HG02642 (cell line): ENCODE measurements at regions not wholly inside any gene's neighbourhood (a gene's known extent, or its start where the extent isn't known, plus 50 kb on each side); places are given as distances from the start of the nearest gene placed in this dataset.
"Not testable (repeated sequence)": the region's sequence is repeated elsewhere in the genome, so short reads cannot be mapped to it uniquely, and the experiment has no call there.

Source experiments
- ATAC-seq: cut with Tn5 transposase; IDR thresholded peaks from one replicate; pipeline ENCODE4 v1.9.1; 2021; ENCODE audit warnings: mild to moderate bottlenecking; ENCODE audit not compliant: unreplicated experiment, poor library complexity

DNA sequence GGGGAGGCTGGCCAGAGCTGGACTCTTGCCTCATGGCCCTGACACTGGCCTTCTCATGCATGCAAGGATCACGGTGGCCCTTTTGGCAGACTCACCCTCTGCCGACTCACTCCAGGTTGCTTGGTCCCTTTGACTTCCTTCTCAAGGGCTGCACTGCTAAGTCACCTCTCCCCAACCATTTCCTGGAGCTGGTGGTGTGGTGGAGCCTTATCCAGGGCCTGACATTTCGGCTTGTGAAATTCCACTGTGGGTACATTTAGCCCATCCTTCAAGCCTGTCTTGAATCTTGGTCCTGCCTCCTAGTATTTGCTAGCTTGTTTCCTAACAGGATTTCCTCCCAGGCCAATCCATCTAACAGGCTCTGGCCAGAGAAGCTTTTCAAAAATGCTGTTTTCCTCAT is 52.6 kb upstream of the JUN start:
- ATAC-seq, result no peak

- ATAC-seq, result no peak
These were observed 54.0 kb upstream of the JUN start for GRCh38 chr1:58837886-58838285.

DNA sequence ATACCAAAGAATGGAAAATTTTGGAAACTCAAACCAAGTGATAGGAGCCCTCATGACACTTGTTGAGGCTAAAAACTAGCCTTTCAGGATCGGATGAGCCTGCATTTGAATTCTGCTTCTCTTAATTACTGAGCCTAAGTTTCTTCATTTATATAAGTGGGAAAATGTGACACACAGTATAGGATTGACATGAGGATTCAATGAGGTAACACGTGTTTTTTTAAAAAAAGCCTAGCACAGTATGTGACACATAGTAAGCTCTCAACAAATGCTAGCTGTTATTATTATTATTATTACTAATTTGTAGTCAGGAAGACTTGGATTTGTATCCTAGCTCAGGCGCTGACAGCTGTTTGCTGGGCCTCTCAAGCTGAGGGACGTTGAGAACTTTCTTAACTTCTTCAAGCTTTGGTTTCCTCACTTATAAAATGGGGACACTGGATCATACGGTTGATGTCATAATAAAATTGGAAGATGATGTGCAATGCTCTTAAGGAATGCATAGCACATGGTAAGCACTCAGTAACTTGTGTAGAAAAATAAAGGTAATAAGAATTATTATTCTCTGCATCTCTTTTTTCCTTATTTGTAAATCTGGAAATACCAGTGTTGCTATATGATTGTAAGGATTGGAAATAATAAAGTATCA is 55.4 kb upstream of the JUN start:
- ATAC-seq, result no peak

- no peak for ATAC-seq
These were observed 56.3 kb upstream of the JUN start for GRCh38 chr1:58839846-58840835.

DNA sequence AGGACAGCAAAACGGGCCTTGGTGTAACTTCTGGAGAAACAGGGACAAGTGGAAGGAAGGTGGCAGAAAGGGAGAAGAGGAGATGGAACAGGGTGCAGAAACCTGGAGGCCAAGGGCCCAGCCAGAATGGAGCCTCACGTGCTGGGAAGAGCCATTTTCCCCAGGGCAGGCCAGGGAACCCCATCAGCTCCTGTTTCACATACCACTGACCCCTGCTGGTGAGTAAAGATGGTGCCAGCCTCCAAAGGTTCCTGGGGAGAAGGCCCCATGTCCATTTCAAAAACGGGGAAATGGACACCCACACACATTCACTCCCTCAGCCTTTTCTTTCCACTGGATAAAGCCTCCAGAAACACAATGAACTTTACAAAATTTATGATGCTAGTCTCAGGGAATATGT is 57.6 kb upstream of the JUN start:
- no peak for ATAC-seq

GRCh38 chr1:58842941-58843340 is 59.1 kb upstream of the JUN start:
- ATAC-seq, result no peak

DNA sequence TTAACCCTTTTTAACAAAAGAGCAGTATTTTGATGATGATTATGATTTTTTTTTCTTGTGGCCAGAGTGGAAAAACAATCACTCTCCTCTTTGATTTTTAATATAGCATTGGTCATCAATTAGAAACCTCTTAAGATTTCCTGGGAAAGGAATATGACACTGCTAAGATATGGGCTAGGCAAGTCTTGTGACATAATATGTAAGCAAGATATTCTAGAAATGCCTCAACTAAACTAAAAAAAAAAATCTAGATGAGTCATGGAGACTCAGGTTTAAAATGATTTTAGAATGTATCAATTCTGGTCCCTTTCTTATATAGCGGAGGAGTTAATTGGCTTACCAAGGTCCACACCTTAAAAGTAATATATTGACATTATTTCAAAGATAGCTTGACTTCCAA is 60.3 kb upstream of the JUN start:
- ATAC-seq, result no peak

GRCh38 chr1:58845942-58846341 is 62.1 kb upstream of the JUN start:
- ATAC-seq, result no peak

- no peak for ATAC-seq
These were observed 65.1 kb upstream of the JUN start for GRCh38 chr1:58848818-58849411.

DNA sequence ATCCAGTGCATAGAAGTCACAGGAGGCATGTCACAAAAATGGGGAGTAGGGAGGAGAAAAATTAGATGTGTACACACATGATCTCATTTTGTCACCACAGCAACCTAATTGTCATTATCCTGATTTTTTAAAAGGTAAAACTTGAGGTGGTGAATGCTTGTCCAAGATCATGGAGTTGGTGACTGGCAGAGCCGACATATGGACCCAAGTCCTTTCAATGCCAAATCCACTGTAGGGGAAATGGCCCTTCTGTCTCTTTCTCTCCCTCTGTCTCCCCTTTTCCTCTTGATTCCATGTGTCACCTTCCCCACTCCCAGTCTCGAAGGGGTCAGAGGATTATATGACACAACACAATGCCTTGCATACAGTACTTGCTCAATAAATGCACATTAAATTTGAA is 65.7 kb upstream of the JUN start:
- no peak for ATAC-seq

GRCh38 chr1:58850636-58851035 is 66.8 kb upstream of the JUN start:
- ATAC-seq, result no peak

DNA sequence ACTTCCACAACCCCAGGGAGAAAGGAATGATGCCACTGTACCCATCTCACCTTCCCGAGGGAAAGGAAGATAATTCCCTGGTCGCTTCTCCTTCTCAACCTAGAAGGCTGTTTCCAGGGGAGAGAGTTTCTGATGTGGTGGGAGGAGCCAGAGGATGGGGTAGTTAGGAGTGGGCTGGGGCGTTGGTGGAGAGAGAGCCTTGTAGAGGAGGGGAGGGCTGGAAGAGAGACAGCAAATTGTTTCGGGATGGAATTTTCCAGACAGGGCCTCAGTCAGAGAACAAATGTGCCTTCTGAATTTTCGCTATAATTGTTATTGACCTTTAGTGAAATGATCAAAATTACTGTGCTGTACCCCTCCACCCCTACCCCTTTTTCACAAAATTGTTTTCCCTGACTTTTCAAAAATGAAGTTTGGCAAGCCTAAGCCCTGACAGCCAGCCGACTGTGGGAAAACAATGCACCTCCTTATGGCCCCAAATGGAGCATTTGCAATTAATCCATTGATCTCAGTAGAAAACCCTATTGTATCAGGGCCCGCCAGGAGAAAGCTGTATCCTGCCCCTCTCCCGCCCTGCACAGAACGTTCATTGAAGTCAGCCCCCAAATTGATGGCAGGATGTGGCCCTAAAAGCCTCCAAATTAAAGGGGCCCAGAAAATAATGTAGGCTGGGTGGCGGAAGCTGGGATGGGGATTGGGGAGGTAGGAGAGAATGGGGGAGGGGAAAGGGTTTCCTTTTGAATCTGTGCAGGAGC is 69.1 kb upstream of the JUN start:
- ATAC-seq, result no peak

DNA sequence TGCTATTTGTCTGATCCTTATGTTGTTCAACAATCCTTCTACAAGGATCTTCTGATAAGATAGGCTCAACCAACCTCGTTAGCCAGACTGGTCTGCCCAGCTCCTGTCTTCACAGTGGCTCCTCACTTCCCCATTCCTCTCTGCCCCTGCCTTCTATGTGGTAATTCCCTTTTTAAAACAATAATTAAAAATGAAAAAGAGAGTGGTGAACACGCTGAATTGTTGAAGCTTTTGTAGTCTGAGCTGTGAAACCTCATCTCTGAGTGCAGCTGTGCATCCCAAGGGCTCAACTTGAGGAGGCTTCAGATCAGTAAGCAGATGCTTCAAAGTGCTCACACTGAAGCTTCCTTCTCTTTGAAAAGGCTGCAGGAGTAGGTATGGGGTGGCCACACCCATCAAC is 70.7 kb upstream of the JUN start:
- no peak for ATAC-seq

- no peak for ATAC-seq
These were observed 71.7 kb upstream of the JUN start for GRCh38 chr1:58855274-58856165.

DNA sequence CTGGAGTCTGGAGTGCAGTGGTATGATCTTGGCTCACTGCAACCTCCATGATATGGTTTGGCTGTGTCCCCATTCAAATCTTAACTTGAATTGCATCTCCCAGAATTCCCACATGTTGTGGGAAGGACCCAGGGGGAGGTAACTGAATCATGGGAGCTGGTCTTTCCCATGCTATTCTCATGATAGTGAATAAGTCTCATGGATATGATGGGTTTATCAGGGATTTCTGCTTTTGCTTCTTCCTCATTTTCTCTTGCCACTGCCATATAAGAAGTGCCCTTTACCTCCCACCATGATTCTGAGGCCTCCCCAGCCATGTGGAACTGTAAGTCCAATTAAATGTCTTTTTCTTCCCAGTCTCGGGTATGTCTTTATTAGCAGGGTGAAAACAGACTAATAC is 72.4 kb upstream of the JUN start:
- ATAC-seq, result not testable (repeated sequence)

GRCh38 chr1:58857680-58858673 is 74.1 kb upstream of the JUN start:
- ATAC-seq, result peak; percentile 81

DNA sequence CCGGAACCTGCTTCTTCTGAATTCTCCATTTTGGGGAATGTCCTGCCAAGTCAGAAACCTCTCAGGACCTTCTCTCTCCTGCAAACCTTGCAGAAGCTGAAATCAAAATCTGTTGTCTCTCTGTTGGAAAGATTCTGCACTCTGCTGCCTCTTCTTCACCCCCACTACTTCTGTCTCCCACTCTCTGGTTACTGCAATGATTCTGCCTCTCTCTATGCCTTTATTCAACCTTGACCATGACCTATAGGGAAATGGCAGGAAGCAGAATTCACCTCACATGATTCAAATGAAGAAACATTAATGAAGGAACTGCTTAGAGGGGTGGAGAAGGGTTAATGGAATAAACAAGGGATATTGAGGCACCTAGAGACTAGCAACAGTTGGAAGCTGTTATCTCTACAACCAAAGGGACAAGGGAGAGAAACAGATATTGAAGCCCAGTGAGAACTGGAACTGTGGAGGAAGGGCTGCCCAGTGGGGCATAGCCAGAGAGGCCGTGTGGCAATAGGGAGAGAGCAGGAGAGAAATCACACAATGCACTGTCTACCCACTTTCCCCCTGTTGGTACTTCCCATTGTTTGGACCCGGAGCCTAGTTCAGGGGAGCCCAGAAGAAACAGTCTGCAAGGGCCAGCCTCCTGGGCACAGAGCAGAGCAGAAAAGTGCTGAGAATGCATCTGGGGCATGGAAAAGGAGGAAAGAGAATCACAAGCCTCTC is 76.1 kb upstream of the JUN start:
- ATAC-seq, result no peak

DNA sequence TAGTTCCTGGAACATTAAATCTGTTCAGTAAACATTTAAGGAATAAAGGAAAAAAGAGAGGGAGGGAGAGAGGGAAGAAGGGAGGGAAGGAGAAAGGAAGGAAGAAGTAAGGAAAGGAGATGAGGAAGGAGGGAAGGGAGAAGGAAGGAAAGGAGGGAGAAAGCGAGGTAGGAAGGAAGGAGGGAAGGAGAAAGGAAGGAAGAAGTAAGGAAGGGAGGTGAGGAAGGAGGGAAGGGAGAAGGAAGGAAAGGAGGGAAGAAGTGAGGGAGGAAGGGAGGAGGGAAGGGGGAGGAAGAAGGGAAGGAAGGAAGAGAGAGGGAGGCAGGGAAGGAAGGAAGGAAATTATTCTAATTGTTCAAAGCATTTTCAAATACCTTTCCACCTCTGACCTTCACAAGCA is 77.2 kb upstream of the JUN start:
- ATAC-seq, result no peak
